Neuronal stem cell (in vitro differentiated cells): ENCODE measurements at regions not wholly inside any gene's neighbourhood (a gene's known extent, or its start where the extent isn't known, plus 50 kb on each side); places are given as distances from the start of the nearest gene placed in this dataset.
"Not testable (repeated sequence)": the region's sequence is repeated elsewhere in the genome, so short reads cannot be mapped to it uniquely, and the experiment has no call there.

Source experiments
- DNase-seq: peaks from one replicate; pipeline ENCODE4 v3.0.0-alpha.2; 2013; ENCODE audit warnings: low spot score
- H2AFZ ChIP-seq: one replicate; pipeline ENCODE4 v1.6.1; 2013; ENCODE audit warnings: mild to moderate bottlenecking, low read length, inconsistent platforms
- H2AK5ac ChIP-seq: 2 replicates; pipeline ENCODE4 v1.6.1; 2013; ENCODE audit warnings: low read depth, mild to moderate bottlenecking, inconsistent platforms, low read length, moderate library complexity, mixed read lengths
- H2BK120ac ChIP-seq: 2 replicates; pipeline ENCODE4 v1.6.1; 2013; ENCODE audit warnings: low read depth, mild to moderate bottlenecking, inconsistent platforms, low read length, moderate library complexity, mixed read lengths
- H2BK12ac ChIP-seq: one replicate; pipeline ENCODE4 v1.6.1; 2013; ENCODE audit warnings: low read length, inconsistent platforms
- H2BK15ac ChIP-seq: 2 replicates; pipeline ENCODE4 v1.6.1; 2013; ENCODE audit warnings: mild to moderate bottlenecking, low read length, inconsistent platforms, mixed read lengths
- H2BK5ac ChIP-seq: one replicate; pipeline ENCODE4 v1.6.1; 2013; ENCODE audit warnings: inconsistent platforms, mild to moderate bottlenecking, low read length, moderate library complexity
- H3K14ac ChIP-seq: one replicate; pipeline ENCODE4 v1.6.1; 2013; ENCODE audit warnings: low read length, inconsistent platforms
- H3K18ac ChIP-seq: 2 replicates; pipeline ENCODE4 v1.6.1; 2013; ENCODE audit warnings: low read length, inconsistent platforms
- H3K23ac ChIP-seq: 2 replicates; pipeline ENCODE4 v1.6.1; 2013; ENCODE audit warnings: low read depth, mild to moderate bottlenecking, mixed read lengths, low read length, inconsistent platforms; ENCODE audit not compliant: poor library complexity
- H3K27ac ChIP-seq: replicated peaks from 3 replicates; pipeline ENCODE4 v1.5.1; 2013; ENCODE audit warnings: low read length, inconsistent platforms
- H3K27me3 ChIP-seq, 3 experiments: 2 replicates each; pipeline ENCODE4 v1.6.1; 2013; ENCODE audit warnings: low read length in 3 of 3, mild to moderate bottlenecking in 2 of 3, inconsistent platforms in 1 of 3, low read depth in 1 of 3, mixed read lengths in 1 of 3, moderate library complexity in 1 of 3; ENCODE audit not compliant: control insufficient read depth in 3 of 3, insufficient read depth in 3 of 3
- H3K36me3 ChIP-seq, 2 donors: replicated peaks in 1 of 2; 2 replicates each; pipeline ENCODE4 v1.6.1; 2013; ENCODE audit warnings: low read length in 2 of 2; ENCODE audit not compliant: control insufficient read depth in 2 of 2, insufficient read depth in 2 of 2
- H3K4ac ChIP-seq: 2 replicates; pipeline ENCODE4 v1.6.1; 2013; ENCODE audit warnings: inconsistent platforms, mild to moderate bottlenecking, low read length, moderate library complexity
- H3K4me1 ChIP-seq, 2 donors: 1 replicate in 1 of 2; 2 replicates in 1 of 2; pipeline ENCODE4 v1.6.1; 2013; ENCODE audit warnings: low read length in 2 of 2, low read depth in 1 of 2; ENCODE audit not compliant: control insufficient read depth in 2 of 2, insufficient read depth in 1 of 2
- H3K4me2 ChIP-seq: one replicate; pipeline ENCODE4 v1.6.1; 2013; ENCODE audit warnings: mild to moderate bottlenecking, low read length, inconsistent platforms; ENCODE audit not compliant: insufficient read depth, poor library complexity, severe bottlenecking
- H3K4me3 ChIP-seq, 2 donors: 2 replicates each; pipeline ENCODE4 v1.5.1; 2013; ENCODE audit warnings: low read length in 2 of 2, mild to moderate bottlenecking in 2 of 2, inconsistent platforms in 1 of 2, moderate library complexity in 1 of 2
- H3K79me1 ChIP-seq: one replicate; pipeline ENCODE4 v1.6.1; 2013; ENCODE audit warnings: low read depth, mild to moderate bottlenecking, inconsistent platforms, low read length, moderate library complexity
- H3K9ac ChIP-seq: one replicate; pipeline ENCODE4 v1.6.1; 2013; ENCODE audit warnings: mild to moderate bottlenecking, low read depth, low read length, inconsistent platforms; ENCODE audit not compliant: poor library complexity
- H3K9me3 ChIP-seq, 2 donors: replicated peaks in 1 of 2; 2 replicates each; pipeline versions ENCODE3 to v1.6.1; 2013; ENCODE audit warnings: low read length in 2 of 2, mild to moderate bottlenecking in 2 of 2, inconsistent platforms in 1 of 2, low read depth in 1 of 2, mixed read lengths in 1 of 2, moderate library complexity in 1 of 2; ENCODE audit not compliant: control insufficient read depth in 2 of 2, insufficient read depth in 1 of 2
- H4K8ac ChIP-seq: one replicate; pipeline ENCODE4 v1.6.1; 2013; ENCODE audit warnings: low read depth, mild to moderate bottlenecking, inconsistent platforms, low read length, moderate library complexity
- H4K91ac ChIP-seq: one replicate; pipeline ENCODE4 v1.6.1; 2013; ENCODE audit warnings: low read length, low read depth, mild to moderate bottlenecking, inconsistent platforms; ENCODE audit not compliant: poor library complexity
- WGBS, 2 donors: extraction: QIAGEN DNeasy Blood & Tissue Kit; methylation state at CpG; one replicate each; pipeline ENCODE4 v1.1.7; 2013; ENCODE audit warnings: missing lambda C conversion rate in 2 of 2, mixed read lengths in 1 of 2; ENCODE audit not compliant: insufficient read length in 2 of 2, insufficient replicate concordance in 1 of 2; ENCODE audit errors: extremely low coverage in 2 of 2; 5-methylcytosine and 5-hydroxymethylcytosine counted together

DNA sequence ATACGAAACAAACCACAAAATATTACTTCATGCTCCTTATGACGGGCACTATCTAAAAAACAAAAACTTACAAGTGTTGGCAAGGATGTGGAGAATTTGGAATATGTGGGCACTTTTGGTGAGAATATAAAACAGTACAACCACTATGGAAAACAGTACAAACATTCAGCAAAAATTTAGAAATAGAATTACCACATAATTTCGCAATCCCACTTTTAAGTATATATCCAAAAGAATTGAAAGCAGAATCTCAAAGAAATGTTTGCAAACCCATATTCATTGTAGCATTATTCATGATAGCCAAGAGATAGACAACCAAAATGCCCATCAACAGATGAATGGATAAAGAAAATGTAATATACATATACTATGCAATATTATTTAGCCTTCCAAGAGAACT is 1173.7 kb upstream of the PRR20A start:
- Histone ChIP-seq H3K27me3 (no peaks in the 10 kb centered on the region), H2AFZ (no peak overlapping the region), H3K14ac (no peak overlapping the region), H2BK15ac (no peak overlapping the region), H3K4me2 (no peak overlapping the region), H3K4ac (no peak overlapping the region), H3K36me3 (no peaks in the 10 kb centered on the region), H2BK12ac (no peak overlapping the region), H3K23ac (no peak overlapping the region), H3K27ac (no peak overlapping the region), H4K8ac (no peak overlapping the region), H4K91ac (no peak overlapping the region), H3K79me1 (no peaks in the 10 kb centered on the region), H2BK120ac (no peak overlapping the region), H3K9ac (no peak overlapping the region), H3K9me3 (no peaks in the 10 kb centered on the region), H3K4me1 (no peaks in the 10 kb centered on the region), H3K4me3 (no peak overlapping the region), H3K18ac (no peak overlapping the region), H2BK5ac (no peak overlapping the region), H2AK5ac (no peak overlapping the region)
- no CpG with 5 or more reads among the region's 3 CpGs for WGBS, 2 donors
- no peak for DNase-seq

DNA sequence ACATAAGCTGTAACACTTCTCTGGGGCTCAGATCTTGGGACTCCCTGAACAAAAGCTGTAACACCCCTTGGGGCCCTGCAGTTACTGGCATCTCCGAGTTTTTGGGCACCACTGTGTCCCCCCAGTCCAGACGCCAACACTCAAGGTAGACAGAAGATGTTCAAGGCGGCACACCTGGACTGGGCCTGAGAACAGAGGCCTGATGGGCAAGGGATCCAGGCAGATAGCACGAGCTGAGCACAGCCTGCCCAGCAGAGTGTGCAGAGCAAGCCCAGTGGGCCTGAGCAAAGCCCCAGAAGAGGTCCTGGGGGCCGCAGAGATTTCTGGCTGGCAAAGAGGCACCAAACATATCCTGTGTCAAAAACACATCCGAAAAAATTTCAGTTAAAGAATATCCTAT is 1163.3 kb upstream of the PRR20A start:
- Histone ChIP-seq H2BK120ac (no peak overlapping the region), H4K91ac (no peak overlapping the region), H3K36me3 (no peaks in the 10 kb centered on the region), H3K9me3 (peaks cover 2 to 6% of the 10 kb centered on the region in 2 donors), H3K4ac (no peak overlapping the region), H3K18ac (no peak overlapping the region), H3K23ac (no peak overlapping the region), H3K4me2 (no peak overlapping the region), H2AFZ (no peak overlapping the region), H4K8ac (no peak overlapping the region), H3K4me3 (no peak overlapping the region), H2BK12ac (no peak overlapping the region), H3K79me1 (no peaks in the 10 kb centered on the region), H2BK15ac (no peak overlapping the region), H3K27ac (no peak overlapping the region), H2BK5ac (no peak overlapping the region), H3K9ac (no peak overlapping the region), H3K14ac (no peak overlapping the region), H3K27me3 (no peaks in the 10 kb centered on the region), H3K4me1 (no peaks in the 10 kb centered on the region), H2AK5ac (no peak overlapping the region)
- no peak for DNase-seq
- WGBS, 2 donors, result no CpG with 5 or more reads among the region's 6 CpGs

DNA sequence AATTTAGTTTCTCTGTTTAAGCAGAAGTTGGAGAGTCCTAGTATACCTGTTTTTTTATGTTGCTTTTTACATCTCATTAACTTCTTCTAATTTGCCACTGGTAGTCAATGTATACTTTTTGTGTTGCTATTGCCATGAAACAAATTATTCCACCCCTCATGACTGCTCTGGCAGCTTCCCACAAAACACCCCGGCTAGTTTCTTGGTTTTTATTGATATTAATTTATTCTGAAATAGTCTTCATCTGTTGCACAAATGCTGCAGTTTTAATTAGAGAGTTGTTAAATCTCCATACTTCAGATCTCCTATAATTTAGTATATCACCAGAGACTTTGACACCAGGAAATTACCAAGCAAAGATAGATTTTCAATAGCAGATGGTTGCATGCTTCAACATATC is 1159.3 kb upstream of the PRR20A start:
- H3K18ac ChIP-seq, result no peak overlapping the region
- H3K27ac ChIP-seq, result no peak overlapping the region
- no peaks in the 10 kb centered on the region for H3K27me3 ChIP-seq
- no peaks in the 10 kb centered on the region for H3K36me3 ChIP-seq
- DNase-seq, result no peak
- no peak overlapping the region for H2AFZ ChIP-seq
- no peak overlapping the region for H2BK15ac ChIP-seq
- no peak overlapping the region for H3K4me3 ChIP-seq
- H3K4me2 ChIP-seq, result no peak overlapping the region
- no peak overlapping the region for H2BK12ac ChIP-seq
- no peaks in the 10 kb centered on the region for H3K79me1 ChIP-seq
- peaks cover 2 to 6% of the 10 kb centered on the region in 2 donors for H3K9me3 ChIP-seq
- H3K14ac ChIP-seq, result no peak overlapping the region
- no peak overlapping the region for H3K23ac ChIP-seq
- no CpG with 5 or more reads among the region's 1 CpG for WGBS, 2 donors
- H4K91ac ChIP-seq, result no peak overlapping the region
- H2BK120ac ChIP-seq, result no peak overlapping the region
- no peak overlapping the region for H4K8ac ChIP-seq
- H3K4ac ChIP-seq, result no peak overlapping the region
- H2AK5ac ChIP-seq, result no peak overlapping the region
- H2BK5ac ChIP-seq, result no peak overlapping the region
- H3K9ac ChIP-seq, result no peak overlapping the region
- no peaks in the 10 kb centered on the region for H3K4me1 ChIP-seq

DNA sequence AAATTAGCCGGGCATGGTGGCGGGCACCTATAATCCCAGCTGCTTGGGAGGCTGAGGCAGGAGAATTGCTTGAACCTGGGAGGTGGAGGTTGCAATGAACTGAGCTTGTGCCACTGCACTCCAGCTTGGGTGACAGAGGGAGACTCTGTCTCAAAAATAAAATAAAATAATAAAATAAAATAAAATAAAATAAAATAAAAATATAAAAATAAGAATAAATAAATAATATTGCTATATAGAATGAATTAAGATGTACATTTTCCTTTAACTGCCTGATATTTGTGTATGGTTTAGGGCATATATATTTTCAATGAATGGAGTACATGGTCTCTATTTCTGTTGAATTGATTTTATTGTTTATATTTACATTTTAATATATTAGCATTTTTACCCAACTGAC is 1156.7 kb upstream of the PRR20A start:
- H2AFZ ChIP-seq, H3K27ac ChIP-seq, H2BK120ac ChIP-seq, H3K23ac ChIP-seq, H2BK5ac ChIP-seq, H3K9ac ChIP-seq, H3K79me1 ChIP-seq, DNase-seq, H2BK12ac ChIP-seq, H4K91ac ChIP-seq, H3K4me3 ChIP-seq, H2BK15ac ChIP-seq, H3K4ac ChIP-seq, H3K18ac ChIP-seq, H3K27me3 ChIP-seq, H2AK5ac ChIP-seq, H3K4me2 ChIP-seq, H3K14ac ChIP-seq, H4K8ac ChIP-seq, H3K36me3 ChIP-seq, H3K4me1 ChIP-seq, H3K9me3 ChIP-seq: not testable (repeated sequence)
- WGBS, 2 donors, result no CpG with 5 or more reads among the region's 2 CpGs
